Smooth muscle cell (in vitro differentiated cells): ENCODE measurements at regions not wholly inside any gene's neighbourhood (a gene's known extent, or its start where the extent isn't known, plus 50 kb on each side); places are given as distances from the start of the nearest gene placed in this dataset.

Source experiments
- DNase-seq: peaks from one replicate; lab custom pipeline; 2025; ENCODE audit not compliant: unreplicated experiment; lab: John Stamatoyannopoulos, UW
- H2AFZ ChIP-seq: fragments of 200-600 bp; sonication (generic); 2 replicates; pipeline ENCODE4 v1.6.0; 2016; ENCODE audit warnings: antibody characterized with exemption, low read depth, mild to moderate bottlenecking
- H3F3A ChIP-seq: fragments of 200-600 bp; sonication (generic); 2 replicates; pipeline ENCODE4 v1.6.0; 2017; ENCODE audit warnings: antibody characterized with exemption, low read depth
- H3K27ac ChIP-seq: fragments of 200-600 bp; sonication (generic); 2 replicates; pipeline ENCODE4 v1.5.1; 2016; ENCODE audit warnings: low read depth, mild to moderate bottlenecking
- H3K27me3 ChIP-seq: fragments of 200-600 bp; sonication (generic); 2 replicates; pipeline ENCODE4 v1.6.1; 2016; ENCODE audit warnings: low read depth, mild to moderate bottlenecking
- H3K36me3 ChIP-seq: fragments of 200-600 bp; sonication (generic); 2 replicates; pipeline ENCODE4 v1.5.1; 2016; ENCODE audit warnings: low read depth
- H3K4me1 ChIP-seq: fragments of 200-600 bp; sonication (generic); 2 replicates; pipeline ENCODE4 v1.5.1; 2016; ENCODE audit warnings: low read depth
- H3K4me2 ChIP-seq: fragments of 200-600 bp; sonication (generic); 2 replicates; pipeline ENCODE4 v1.6.0; 2016; ENCODE audit warnings: mild to moderate bottlenecking
- H3K4me3 ChIP-seq: fragments of 200-600 bp; sonication (generic); 2 replicates; pipeline ENCODE4 v1.5.1; 2016; ENCODE audit warnings: mild to moderate bottlenecking
- H3K79me2 ChIP-seq: fragments of 200-600 bp; sonication (generic); 2 replicates; pipeline ENCODE4 v1.6.0; 2016; ENCODE audit warnings: low read depth, mild to moderate bottlenecking
- H3K9ac ChIP-seq: fragments of 200-600 bp; sonication (generic); 2 replicates; pipeline ENCODE4 v1.6.0; 2016; ENCODE audit warnings: low read depth
- H3K9me3 ChIP-seq: fragments of 200-600 bp; sonication (generic); replicated peaks from 2 replicates; pipeline ENCODE4 v1.5.1; 2016; ENCODE audit warnings: low read depth
- H4K20me1 ChIP-seq: fragments of 200-600 bp; sonication (generic); 2 replicates; pipeline ENCODE4 v1.6.0; 2016; ENCODE audit warnings: low read depth
- WGBS: methylation state at CpG from one replicate; pipeline ENCODE4 v1.1.7; 2016; ENCODE audit warnings: low lambda C conversion rate; 5-methylcytosine and 5-hydroxymethylcytosine counted together
- TF ChIP-seq, protein P1 (sequence below): fragments of 200-600 bp; sonication (generic); IDR thresholded peaks from 2 replicates; pipeline ENCODE4 v1.5.1; 2017; ENCODE audit warnings: borderline replicate concordance, mild to moderate bottlenecking, antibody characterized with exemption; ENCODE audit not compliant: insufficient read depth, poor library complexity, severe bottlenecking

DNA sequence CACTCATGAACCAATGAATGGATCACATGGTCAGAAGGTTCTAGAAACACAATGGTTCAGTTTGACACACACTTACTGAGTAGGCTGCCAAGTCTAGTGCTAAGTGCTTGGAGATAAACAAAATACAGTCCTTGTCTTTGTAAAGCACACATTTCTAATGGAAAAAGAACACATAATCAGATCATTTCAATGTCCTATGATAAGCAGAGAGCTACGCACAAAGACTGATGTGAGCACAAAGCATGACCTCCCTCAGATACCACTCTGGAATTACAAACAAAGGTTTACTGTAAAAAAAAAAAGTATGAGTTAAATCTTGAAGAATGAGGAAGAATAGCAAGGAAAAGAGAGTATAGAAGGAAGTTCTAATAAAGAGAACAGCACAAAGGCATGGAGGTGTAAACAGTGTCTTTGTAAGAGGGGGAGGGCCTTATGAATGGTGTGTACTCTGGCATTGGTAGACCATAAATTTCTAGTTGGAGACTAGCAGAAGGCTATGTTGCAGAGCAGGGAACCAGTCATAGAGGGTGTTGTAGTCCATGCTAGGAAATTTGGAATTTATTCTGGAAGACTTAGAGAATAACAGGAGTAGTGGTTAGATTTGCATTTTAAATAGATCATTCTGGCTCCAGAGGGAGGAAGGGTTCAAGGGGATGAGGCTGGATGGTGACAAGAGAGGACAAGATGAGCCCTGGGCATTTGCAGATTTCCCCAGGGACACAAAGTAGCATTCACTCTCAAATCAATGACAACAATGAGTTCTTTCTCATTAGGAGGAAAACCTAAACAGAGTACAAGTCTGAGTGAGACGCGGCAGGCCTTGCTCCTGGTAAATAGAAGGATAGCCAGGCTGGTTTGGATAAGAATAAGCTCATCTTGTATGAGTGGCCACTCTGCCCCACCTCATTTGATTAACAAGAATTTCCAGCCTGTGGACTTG is 468.0 kb downstream of the TOX3 start:
- Histone ChIP-seq H3K36me3 (no peaks in the 10 kb centered on the region), H3K4me1 (no peaks in the 10 kb centered on the region), H3K4me2 (no peak overlapping the region), H4K20me1 (no peaks in the 10 kb centered on the region), H3K9ac (no peak overlapping the region), H2AFZ (no peak overlapping the region), H3K79me2 (no peaks in the 10 kb centered on the region), H3K27me3 (no peaks in the 10 kb centered on the region), H3K27ac (no peak overlapping the region), H3K4me3 (no peak overlapping the region), H3K9me3 (no peaks in the 10 kb centered on the region), H3F3A (no peaks in the 10 kb centered on the region)
- WGBS = 90% methylated on average over 3 of the region's 3 CpGs
- DNase-seq = no peak
- TF ChIP-seq, protein P1, sequence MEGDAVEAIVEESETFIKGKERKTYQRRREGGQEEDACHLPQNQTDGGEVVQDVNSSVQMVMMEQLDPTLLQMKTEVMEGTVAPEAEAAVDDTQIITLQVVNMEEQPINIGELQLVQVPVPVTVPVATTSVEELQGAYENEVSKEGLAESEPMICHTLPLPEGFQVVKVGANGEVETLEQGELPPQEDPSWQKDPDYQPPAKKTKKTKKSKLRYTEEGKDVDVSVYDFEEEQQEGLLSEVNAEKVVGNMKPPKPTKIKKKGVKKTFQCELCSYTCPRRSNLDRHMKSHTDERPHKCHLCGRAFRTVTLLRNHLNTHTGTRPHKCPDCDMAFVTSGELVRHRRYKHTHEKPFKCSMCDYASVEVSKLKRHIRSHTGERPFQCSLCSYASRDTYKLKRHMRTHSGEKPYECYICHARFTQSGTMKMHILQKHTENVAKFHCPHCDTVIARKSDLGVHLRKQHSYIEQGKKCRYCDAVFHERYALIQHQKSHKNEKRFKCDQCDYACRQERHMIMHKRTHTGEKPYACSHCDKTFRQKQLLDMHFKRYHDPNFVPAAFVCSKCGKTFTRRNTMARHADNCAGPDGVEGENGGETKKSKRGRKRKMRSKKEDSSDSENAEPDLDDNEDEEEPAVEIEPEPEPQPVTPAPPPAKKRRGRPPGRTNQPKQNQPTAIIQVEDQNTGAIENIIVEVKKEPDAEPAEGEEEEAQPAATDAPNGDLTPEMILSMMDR = no peak

DNA sequence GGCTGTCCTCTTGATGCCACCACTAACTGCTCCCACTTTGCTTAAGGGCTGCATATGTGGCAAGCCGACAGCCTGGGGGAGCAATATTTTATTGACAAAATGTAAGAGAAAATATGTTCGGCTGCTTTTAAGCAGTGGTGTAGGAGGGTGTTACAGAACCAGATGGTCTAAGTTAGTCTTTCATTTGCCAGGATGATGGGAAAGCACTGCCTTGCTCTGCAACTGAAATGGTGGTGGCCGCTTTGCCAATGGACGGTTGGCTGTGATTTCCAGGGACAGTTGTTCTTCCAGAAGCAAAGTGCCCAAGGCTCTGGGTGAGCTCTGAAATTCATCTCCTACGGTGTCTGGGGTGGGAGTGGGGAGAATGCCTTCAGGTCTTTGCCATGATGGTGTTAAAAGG is 469.3 kb downstream of the TOX3 start:
- TF ChIP-seq, protein P1 = no peak
- H3K27ac ChIP-seq = no peak overlapping the region
- 86% methylated on average over 5 of the region's 5 CpGs for WGBS
- H3F3A ChIP-seq = no peaks in the 10 kb centered on the region
- no peak overlapping the region for H3K4me2 ChIP-seq
- no peak overlapping the region for H3K4me3 ChIP-seq
- H2AFZ ChIP-seq = no peak overlapping the region
- no peaks in the 10 kb centered on the region for H3K9me3 ChIP-seq
- H4K20me1 ChIP-seq = no peaks in the 10 kb centered on the region
- H3K4me1 ChIP-seq = no peaks in the 10 kb centered on the region
- DNase-seq = no peak
- H3K36me3 ChIP-seq = no peaks in the 10 kb centered on the region
- H3K27me3 ChIP-seq = no peaks in the 10 kb centered on the region
- no peaks in the 10 kb centered on the region for H3K79me2 ChIP-seq
- no peak overlapping the region for H3K9ac ChIP-seq

DNA sequence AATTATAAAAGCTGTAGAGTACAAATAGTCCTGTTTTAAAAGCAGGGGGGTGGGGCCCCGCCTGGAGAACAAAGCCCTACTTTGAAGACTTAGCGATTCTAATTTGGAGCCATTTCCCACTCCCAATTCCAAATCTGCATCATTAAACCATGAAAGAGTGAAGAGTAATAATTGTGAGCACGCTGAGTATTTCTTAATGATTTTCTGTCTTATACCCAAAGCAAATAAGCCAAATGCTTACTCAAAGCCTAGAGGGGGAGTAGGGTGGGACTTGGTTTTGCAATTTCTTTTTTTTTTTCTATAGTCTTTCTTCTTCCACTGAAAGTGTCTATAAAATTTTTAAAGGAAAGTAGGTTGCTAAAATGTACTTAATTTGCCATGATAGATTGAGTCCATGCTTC is 470.1 kb downstream of the TOX3 start:
- Histone ChIP-seq H3K4me1 (no peaks in the 10 kb centered on the region), H3F3A (no peaks in the 10 kb centered on the region), H3K9ac (no peak overlapping the region), H3K27ac (no peak overlapping the region), H3K79me2 (no peaks in the 10 kb centered on the region), H4K20me1 (no peaks in the 10 kb centered on the region), H3K4me3 (no peak overlapping the region), H3K36me3 (no peaks in the 10 kb centered on the region), H3K27me3 (no peaks in the 10 kb centered on the region), H3K9me3 (no peaks in the 10 kb centered on the region), H2AFZ (no peak overlapping the region), H3K4me2 (no peak overlapping the region)
- TF ChIP-seq, protein P1 = no peak
- WGBS = 82% methylated on average over 3 of the region's 3 CpGs
- DNase-seq = no peak

DNA sequence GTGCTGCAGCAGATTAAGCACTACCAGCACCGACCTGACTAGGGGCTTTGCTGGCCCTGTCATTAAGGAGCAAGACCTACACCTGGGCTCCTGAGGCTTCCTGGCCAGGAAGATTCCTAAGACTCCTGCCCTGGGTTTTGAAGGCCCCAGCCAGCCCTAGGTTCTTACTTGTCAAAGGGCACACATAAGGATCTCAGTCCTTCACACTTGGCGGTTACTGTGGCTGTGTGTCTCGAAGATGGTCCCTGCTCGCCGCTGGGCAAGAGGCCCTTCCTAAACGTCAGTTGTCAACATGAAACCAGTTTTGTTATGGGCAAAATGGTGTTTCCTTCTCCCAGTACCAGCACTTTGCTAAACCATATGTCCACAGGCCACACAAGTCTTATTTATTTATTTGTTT is 470.6 kb downstream of the TOX3 start:
- Histone ChIP-seq H3K27ac (no peak overlapping the region), H2AFZ (no peak overlapping the region), H3K9me3 (no peaks in the 10 kb centered on the region), H3K27me3 (no peaks in the 10 kb centered on the region), H3K4me2 (no peak overlapping the region), H3K4me1 (no peaks in the 10 kb centered on the region), H3K9ac (no peak overlapping the region), H3K36me3 (no peaks in the 10 kb centered on the region), H4K20me1 (no peaks in the 10 kb centered on the region), H3F3A (no peaks in the 10 kb centered on the region), H3K79me2 (no peaks in the 10 kb centered on the region), H3K4me3 (no peak overlapping the region)
- 88% methylated on average over 6 of the region's 6 CpGs for WGBS
- no peak for DNase-seq
- TF ChIP-seq, protein P1 = no peak
